IMR-90 (cell line): ENCODE measurements at regions not wholly inside any gene's neighbourhood (a gene's known extent, or its start where the extent isn't known, plus 50 kb on each side); places are given as distances from the start of the nearest gene placed in this dataset.

Experiments used
- ATAC-seq: fragments of 200-7000 bp; cut with Tn5 transposase; 2 replicates; pipeline ENCODE4 v1.9.1; 2020; ENCODE audit warnings: low read depth, mild to moderate bottlenecking, moderate library complexity
- BruUV-seq: library from RNA; stranded (reverse); fragments of 400-500 nt; replicated peaks from 2 replicates; lab custom pipeline; 2021; lab: Mats Ljungman, UMichigan
- CTCF ChIA-PET: fragments of 300-600 bp; formaldehyde crosslinking; extraction: SDS; loops from one replicate; lab custom pipeline; 2021; ENCODE audit warnings: antibody characterized with exemption; lab: Yijun Ruan, JAX
- POLR2A ChIA-PET: fragments of 300-600 bp; sonication (Branson Sonifier 250); formaldehyde crosslinking; loops from one replicate; lab custom pipeline; 2022; ENCODE audit warnings: antibody characterized with exemption; ENCODE audit not compliant: unreplicated experiment; lab: Charles Lee
- DNase-seq: peaks from one replicate; pipeline ENCODE4 v3.0.0; 2013
- H2AFZ ChIP-seq: replicated peaks from 2 replicates; pipeline ENCODE3; 2013; ENCODE audit warnings: low read length, mild to moderate bottlenecking; ENCODE audit not compliant: poor library complexity
- H2AK5ac ChIP-seq: 2 replicates; pipeline ENCODE4 v1.6.1; 2013; ENCODE audit warnings: low read depth, low read length, inconsistent platforms
- H2AK9ac ChIP-seq: replicated peaks from 2 replicates; pipeline ENCODE3; 2013; ENCODE audit warnings: mild to moderate bottlenecking, low read depth, low read length, moderate library complexity; ENCODE audit not compliant: poor library complexity
- H2BK120ac ChIP-seq: 2 replicates; pipeline ENCODE4 v1.6.1; 2013; ENCODE audit warnings: low read depth, low read length, inconsistent platforms
- H2BK15ac ChIP-seq: 3 replicates; pipeline ENCODE4 v1.6.1; 2013; ENCODE audit warnings: low read depth, low read length, inconsistent platforms
- H2BK20ac ChIP-seq: 2 replicates; pipeline ENCODE4 v1.6.1; 2013; ENCODE audit warnings: low read depth, mild to moderate bottlenecking, inconsistent platforms, low read length, moderate library complexity
- H2BK5ac ChIP-seq: 2 replicates; pipeline ENCODE4 v1.6.1; 2013; ENCODE audit warnings: mild to moderate bottlenecking, low read depth, low read length, inconsistent platforms; ENCODE audit not compliant: poor library complexity, severe bottlenecking
- H3K14ac ChIP-seq: replicated peaks from 2 replicates; pipeline ENCODE4 v1.6.1; 2013; ENCODE audit warnings: low read depth, low read length, inconsistent platforms
- H3K18ac ChIP-seq: 2 replicates; pipeline ENCODE4 v1.6.1; 2013; ENCODE audit warnings: low read depth, low read length, control low read depth
- H3K23ac ChIP-seq: 2 replicates; pipeline ENCODE4 v1.6.1; 2013; ENCODE audit warnings: low read depth, low read length, inconsistent platforms
- H3K27ac ChIP-seq: 2 replicates; pipeline ENCODE4 v1.5.1; 2013; ENCODE audit warnings: mild to moderate bottlenecking, control low read depth, low read length; ENCODE audit not compliant: insufficient read depth
- H3K27me3 ChIP-seq: 2 replicates; pipeline ENCODE4 v1.6.1; 2013; ENCODE audit warnings: low read length; ENCODE audit not compliant: control insufficient read depth, insufficient read depth
- H3K36me3 ChIP-seq: 2 replicates; pipeline ENCODE4 v1.6.1; 2013; ENCODE audit warnings: low read length, mixed read lengths; ENCODE audit not compliant: control insufficient read depth, insufficient read depth
- H3K4ac ChIP-seq: 2 replicates; pipeline ENCODE4 v1.6.1; 2013; ENCODE audit warnings: low read depth, low read length, inconsistent platforms
- H3K4me1 ChIP-seq: 2 replicates; pipeline ENCODE4 v1.6.1; 2013; ENCODE audit warnings: low read length, mixed read lengths; ENCODE audit not compliant: control insufficient read depth, insufficient read depth
- H3K4me2 ChIP-seq: 2 replicates; pipeline ENCODE4 v1.6.1; 2013; ENCODE audit warnings: low read depth, mild to moderate bottlenecking, control low read depth, low read length, moderate library complexity
- H3K4me3 ChIP-seq: 2 replicates; pipeline ENCODE4 v1.5.1; 2013; ENCODE audit warnings: low read depth, mild to moderate bottlenecking, control low read depth, low read length, moderate library complexity; ENCODE audit not compliant: insufficient read depth
- H3K56ac ChIP-seq: 2 replicates; pipeline ENCODE4 v1.6.1; 2013; ENCODE audit warnings: low read length, inconsistent platforms; ENCODE audit not compliant: insufficient read depth; ENCODE audit errors: extremely low read depth
- H3K79me1 ChIP-seq, 2 experiments: 2 replicates each; pipeline ENCODE4 v1.6.1; 2013; ENCODE audit warnings: low read length in 2 of 2, inconsistent platforms in 1 of 2, low read depth in 1 of 2
- H3K9ac ChIP-seq: 2 replicates; pipeline ENCODE4 v1.6.1; 2013; ENCODE audit warnings: low read depth, low read length, control low read depth
- H3K9me1 ChIP-seq: 2 replicates; pipeline ENCODE4 v1.6.1; 2013; ENCODE audit warnings: low read length, inconsistent platforms; ENCODE audit not compliant: insufficient read depth
- H3K9me3 ChIP-seq: 2 replicates; pipeline ENCODE4 v1.6.1; 2013; ENCODE audit warnings: low read length; ENCODE audit not compliant: control insufficient read depth, insufficient read depth
- H4K20me1 ChIP-seq: 2 replicates; pipeline ENCODE4 v1.6.1; 2013; ENCODE audit warnings: low read length, inconsistent platforms; ENCODE audit not compliant: insufficient read depth
- H4K5ac ChIP-seq: 2 replicates; pipeline ENCODE4 v1.6.1; 2013; ENCODE audit warnings: mild to moderate bottlenecking, low read depth, low read length, control low read depth
- H4K8ac ChIP-seq, 2 experiments: 2 replicates each; pipeline ENCODE4 v1.6.1; 2013; ENCODE audit warnings: low read depth in 2 of 2, low read length in 2 of 2, control low read depth in 1 of 2, inconsistent platforms in 1 of 2
- H4K91ac ChIP-seq: 2 replicates; pipeline ENCODE4 v1.6.1; 2013; ENCODE audit warnings: low read depth, low read length, inconsistent platforms; ENCODE audit not compliant: insufficient read depth
- BHLHE40 ChIP-seq: fragments of 150-350 bp; IDR thresholded peaks from 2 replicates; pipeline ENCODE4 v1.6.1; 2016; ENCODE audit warnings: mild to moderate bottlenecking, low read depth, low read length
- NFE2L2 ChIP-seq: fragments of 150-350 bp; IDR thresholded peaks from 2 replicates; pipeline ENCODE4 v1.6.1; 2016; ENCODE audit warnings: low read depth, mild to moderate bottlenecking, low read length
- RFX5 ChIP-seq: IDR thresholded peaks from 2 replicates; pipeline ENCODE4 v1.8.0; 2012; ENCODE audit warnings: low read depth, mild to moderate bottlenecking, low read length, moderate library complexity
- WGBS, 2 experiments: methylation state at CpG; one replicate each; pipeline versions ENCODE4 v1.1.5 to v1.1.7; 2013; ENCODE audit warnings: missing lambda C conversion rate in 2 of 2; ENCODE audit not compliant: insufficient read length in 1 of 2; ENCODE audit errors: extremely low coverage in 2 of 2; 5-methylcytosine and 5-hydroxymethylcytosine counted together
- dilution Hi-C: fragments of 300-500 bp; cut with HindIII; formaldehyde crosslinking; loops from one replicate; pipeline ENCODE4 v1.14.3; 2018; ENCODE audit warnings: low sequenced_read_pairs; ENCODE audit not compliant: unreplicated experiment
- in situ Hi-C: fragments of 300-500 bp; cut with MboI; formaldehyde crosslinking; loops from 3 replicates; pipeline ENCODE4 v1.14.3; 2019; ENCODE audit warnings: low sequenced_read_pairs, inconsistent platforms, mixed read lengths
- intact Hi-C: fragments of 100-400 bp; cut with micrococcal nuclease; formaldehyde crosslinking; loops from 2 replicates; pipeline ENCODE4 v1.10.0; 2022

GRCh38 chr9:89701221-89701798, 96.5 kb downstream of the GADD45G start:
- H4K5ac ChIP-seq = no peak overlapping the region
- H3K4me2 ChIP-seq = no peak overlapping the region
- no peak overlapping the region for H3K9ac ChIP-seq
- DNase-seq (no peak), ATAC-seq (no peak)
- no peaks in the 10 kb centered on the region for H3K9me1 ChIP-seq
- no peak overlapping the region for H4K8ac ChIP-seq
- no peak overlapping the region for H3K23ac ChIP-seq
- H2AK9ac ChIP-seq = no peak overlapping the region
- no peaks in the 10 kb centered on the region for H3K9me3 ChIP-seq
- no peak overlapping the region for H3K18ac ChIP-seq
- H3K56ac ChIP-seq = no peak overlapping the region
- no peaks in the 10 kb centered on the region for H3K36me3 ChIP-seq
- H2BK20ac ChIP-seq = no peak overlapping the region
- no peak for TF ChIP-seq NFE2L2
- no peak for TF ChIP-seq BHLHE40
- no peak for TF ChIP-seq RFX5
- no peak overlapping the region for H4K91ac ChIP-seq
- no peak overlapping the region for H2BK5ac ChIP-seq
- H4K20me1 ChIP-seq = no peaks in the 10 kb centered on the region
- H3K14ac ChIP-seq = no peak overlapping the region
- CTCF ChIA-PET = no interaction called here
- H2AK5ac ChIP-seq = no peak overlapping the region
- H3K27ac ChIP-seq = no peak overlapping the region
- no TSS peak for BruUV-seq
- no peaks in the 10 kb centered on the region for H3K79me1 ChIP-seq
- no peak overlapping the region for H2BK15ac ChIP-seq
- H3K4me1 ChIP-seq = no peaks in the 10 kb centered on the region
- WGBS, 2 experiments = 80% methylated on average over 1 of the region's 14 CpGs; no CpG with 5 or more reads in 1 of the 2 experiments
- POLR2A ChIA-PET = no interaction called here
- no peak overlapping the region for H3K4me3 ChIP-seq
- in situ Hi-C loops (no loop called here), dilution Hi-C loops (no loop called here), intact Hi-C loops (no loop called here)
- H3K27me3 ChIP-seq = peaks cover 3% of the 10 kb centered on the region
- no peak overlapping the region for H3K4ac ChIP-seq
- no peak overlapping the region for H2AFZ ChIP-seq
- no peak overlapping the region for H2BK120ac ChIP-seq
